Liver (tissue), 8 donors: ENCODE measurements at regions not wholly inside any gene's neighbourhood (a gene's known extent, or its start where the extent isn't known, plus 50 kb on each side); places are given as distances from the start of the nearest gene placed in this dataset.

ENCODE experiments used
- DNase-seq: peaks from one replicate; pipeline ENCODE4 v3.0.0-alpha.2; 2017; ENCODE audit warnings: low spot score
- H3K27ac ChIP-seq, 2 donors: one replicate each; pipeline ENCODE4 v1.7.0; 2013; ENCODE audit warnings: inconsistent platforms in 2 of 2, low read length in 2 of 2, control low read depth in 1 of 2, low read depth in 1 of 2, mild to moderate bottlenecking in 1 of 2
- H3K27me3 ChIP-seq, 4 donors: one replicate each; pipeline versions ENCODE4 v1.6.1 to v1.7.0; 2013; ENCODE audit warnings: low read length in 3 of 4, inconsistent platforms in 1 of 4, mild to moderate bottlenecking in 1 of 4, moderate library complexity in 1 of 4; ENCODE audit not compliant: control insufficient read depth in 4 of 4, insufficient read depth in 4 of 4
- H3K36me3 ChIP-seq, 4 donors: one replicate each; pipeline versions ENCODE4 v1.6.1 to v1.7.0; 2013; ENCODE audit warnings: low read length in 3 of 4, mild to moderate bottlenecking in 3 of 4, low read depth in 1 of 4, moderate library complexity in 1 of 4; ENCODE audit not compliant: control insufficient read depth in 4 of 4, insufficient read depth in 3 of 4
- H3K4me1 ChIP-seq, 4 donors: one replicate each; pipeline versions ENCODE4 v1.6.1 to v1.7.0; 2013; ENCODE audit warnings: low read length in 3 of 4, mild to moderate bottlenecking in 3 of 4, moderate library complexity in 1 of 4; ENCODE audit not compliant: control insufficient read depth in 4 of 4, insufficient read depth in 4 of 4
- H3K4me3 ChIP-seq, 3 donors: one replicate each; pipeline versions ENCODE4 v1.6.1 to v1.7.0; 2013; ENCODE audit warnings: low read length in 3 of 3, control low read depth in 1 of 3, low read depth in 1 of 3, mild to moderate bottlenecking in 1 of 3
- H3K9ac ChIP-seq, 2 donors: one replicate each; pipeline ENCODE4 v1.7.0; 2013; ENCODE audit warnings: low read length in 2 of 2, mild to moderate bottlenecking in 2 of 2, moderate library complexity in 2 of 2, control low read depth in 1 of 2, low read depth in 1 of 2
- H3K9me3 ChIP-seq, 4 donors: one replicate each; pipeline versions ENCODE4 v1.6.1 to v1.7.0; 2013; ENCODE audit warnings: low read length in 3 of 4; ENCODE audit not compliant: control insufficient read depth in 4 of 4
- EGR1 ChIP-seq, 2 donors: IDR thresholded peaks; 2 replicates each; pipeline ENCODE4 v1.6.1; 2016 to 2018; ENCODE audit warnings: antibody characterized with exemption in 2 of 2, low read depth in 2 of 2
- FOXA1 ChIP-seq: IDR thresholded peaks from 2 replicates; pipeline ENCODE4 v1.6.1; 2016; ENCODE audit warnings: antibody characterized with exemption
- FOXA2 ChIP-seq: IDR thresholded peaks from 2 replicates; pipeline ENCODE4 v1.6.1; 2016; ENCODE audit warnings: antibody characterized with exemption
- GABPA ChIP-seq, 2 donors: IDR thresholded peaks in 1 of 2; conservative IDR thresholded peaks in 1 of 2; 2 replicates each; pipeline ENCODE4 v1.6.1; 2016; ENCODE audit warnings: antibody characterized with exemption in 2 of 2, mild to moderate bottlenecking in 1 of 2, moderate library complexity in 1 of 2
- HNF4A ChIP-seq, 2 donors: conservative IDR thresholded peaks; 2 replicates each; pipeline ENCODE4 v1.6.1; 2016; ENCODE audit warnings: antibody characterized with exemption in 2 of 2, mild to moderate bottlenecking in 2 of 2
- HNF4G ChIP-seq: IDR thresholded peaks from 2 replicates; pipeline ENCODE4 v1.6.1; 2016; ENCODE audit warnings: antibody characterized with exemption
- JUND ChIP-seq, 2 donors: IDR thresholded peaks; 2 replicates each; pipeline ENCODE4 v1.6.1; 2016; ENCODE audit warnings: antibody characterized with exemption in 2 of 2
- NR2F2 ChIP-seq: IDR thresholded peaks from 2 replicates; pipeline ENCODE4 v1.6.1; 2016; ENCODE audit warnings: antibody characterized with exemption
- RAD21 ChIP-seq, 2 donors: IDR thresholded peaks; 2 replicates each; pipeline ENCODE4 v1.6.1; 2016; ENCODE audit warnings: antibody characterized with exemption in 2 of 2, mild to moderate bottlenecking in 2 of 2
- RXRA ChIP-seq, 2 donors: IDR thresholded peaks; 2 replicates each; pipeline ENCODE4 v1.6.1; 2017 to 2018; ENCODE audit warnings: antibody characterized with exemption in 2 of 2, mild to moderate bottlenecking in 1 of 2
- SP1 ChIP-seq: IDR thresholded peaks from 2 replicates; pipeline ENCODE4 v1.6.1; 2018; ENCODE audit warnings: antibody characterized with exemption, mild to moderate bottlenecking
- TAF1 ChIP-seq: conservative IDR thresholded peaks from 2 replicates; pipeline ENCODE4 v1.6.1; 2016; ENCODE audit warnings: antibody characterized with exemption, mild to moderate bottlenecking
- WGBS: extraction: QIAGEN DNeasy Blood & Tissue Kit; methylation state at CpG from one replicate; pipeline ENCODE4 v1.1.7; 2013; 5-methylcytosine and 5-hydroxymethylcytosine counted together
- TF ChIP-seq, protein P1 (sequence below): IDR thresholded peaks from 2 replicates; pipeline ENCODE4 v1.6.1; 2016; ENCODE audit warnings: antibody characterized with exemption
- TF ChIP-seq, protein P2 (sequence below): fragments of 150-350 bp; IDR thresholded peaks from 2 replicates; pipeline ENCODE4 v1.5.1; 2017; ENCODE audit warnings: improper control_type of control experiment, low read depth, low read length; ENCODE audit not compliant: missing input control
- TF ChIP-seq, protein P3 (sequence below): IDR thresholded peaks from 2 replicates; pipeline ENCODE4 v1.6.1; 2016; ENCODE audit warnings: antibody characterized with exemption
- TF ChIP-seq, protein P4 (sequence below): IDR thresholded peaks from 2 replicates; pipeline ENCODE4 v1.6.1; 2016; ENCODE audit warnings: antibody characterized with exemption
- TF ChIP-seq, protein P5 (sequence below): IDR thresholded peaks from 2 replicates; pipeline ENCODE4 v1.6.1; 2016; ENCODE audit warnings: antibody characterized with exemption, mild to moderate bottlenecking
- donor health status: healthy.
- donor health status: healthy.
- donor health status: healthy.
- donor health status: healthy.
- donor health status: healthy.

DNA sequence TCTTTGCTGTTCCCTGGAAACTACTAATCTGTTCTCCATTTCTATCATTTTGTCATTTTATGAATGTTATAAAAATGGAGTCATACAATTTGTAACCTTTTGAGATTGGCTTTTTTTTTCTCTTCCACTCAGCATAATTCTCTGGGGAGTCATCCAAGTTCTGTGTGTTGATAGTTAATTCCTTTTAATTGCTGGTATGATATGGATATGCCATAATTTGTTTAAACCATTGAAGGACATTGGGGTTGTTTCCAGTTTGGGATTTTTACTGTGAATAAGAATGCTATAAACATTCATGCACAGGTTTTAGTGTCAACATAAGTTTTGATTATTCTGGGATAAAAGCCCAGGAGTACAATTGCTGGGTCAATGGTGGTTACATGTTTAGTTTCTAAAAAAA, 279.4 kb downstream of the WNT5A start (continued):
- TF ChIP-seq, protein P1, sequence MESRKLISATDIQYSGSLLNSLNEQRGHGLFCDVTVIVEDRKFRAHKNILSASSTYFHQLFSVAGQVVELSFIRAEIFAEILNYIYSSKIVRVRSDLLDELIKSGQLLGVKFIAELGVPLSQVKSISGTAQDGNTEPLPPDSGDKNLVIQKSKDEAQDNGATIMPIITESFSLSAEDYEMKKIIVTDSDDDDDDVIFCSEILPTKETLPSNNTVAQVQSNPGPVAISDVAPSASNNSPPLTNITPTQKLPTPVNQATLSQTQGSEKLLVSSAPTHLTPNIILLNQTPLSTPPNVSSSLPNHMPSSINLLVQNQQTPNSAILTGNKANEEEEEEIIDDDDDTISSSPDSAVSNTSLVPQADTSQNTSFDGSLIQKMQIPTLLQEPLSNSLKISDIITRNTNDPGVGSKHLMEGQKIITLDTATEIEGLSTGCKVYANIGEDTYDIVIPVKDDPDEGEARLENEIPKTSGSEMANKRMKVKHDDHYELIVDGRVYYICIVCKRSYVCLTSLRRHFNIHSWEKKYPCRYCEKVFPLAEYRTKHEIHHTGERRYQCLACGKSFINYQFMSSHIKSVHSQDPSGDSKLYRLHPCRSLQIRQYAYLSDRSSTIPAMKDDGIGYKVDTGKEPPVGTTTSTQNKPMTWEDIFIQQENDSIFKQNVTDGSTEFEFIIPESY = no peak
- no peak for TF ChIP-seq EGR1 (IDR thresholded peaks at IDR 0.05; ENCODE audit: low read depth in 2 of 2)
- TF ChIP-seq HNF4G = no peak

DNA sequence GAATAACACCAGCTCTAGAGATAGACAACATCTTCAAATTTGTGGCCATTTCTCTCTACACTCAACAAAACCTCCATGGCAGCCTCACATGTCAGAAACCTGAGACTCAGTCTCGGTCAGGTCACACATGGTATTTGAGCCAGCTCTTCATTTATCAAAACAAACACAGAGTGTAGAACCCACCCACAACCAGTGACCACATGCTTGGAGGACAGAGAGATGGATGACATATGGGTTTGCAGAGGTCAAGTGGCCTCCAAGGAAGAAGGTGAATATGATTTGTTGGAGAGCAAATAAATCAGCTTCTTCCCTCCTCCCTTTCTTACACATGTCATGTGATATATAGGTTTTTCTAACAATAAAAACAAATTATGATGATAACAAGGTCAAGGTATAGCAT, 278.1 kb upstream of the LRTM1 start:
- no peak overlapping the region for H3K9ac ChIP-seq
- no peaks in the 10 kb centered on the region for H3K36me3 ChIP-seq
- no peak for TF ChIP-seq FOXA2
- TF ChIP-seq HNF4G = no peak
- TF ChIP-seq, protein P2, sequence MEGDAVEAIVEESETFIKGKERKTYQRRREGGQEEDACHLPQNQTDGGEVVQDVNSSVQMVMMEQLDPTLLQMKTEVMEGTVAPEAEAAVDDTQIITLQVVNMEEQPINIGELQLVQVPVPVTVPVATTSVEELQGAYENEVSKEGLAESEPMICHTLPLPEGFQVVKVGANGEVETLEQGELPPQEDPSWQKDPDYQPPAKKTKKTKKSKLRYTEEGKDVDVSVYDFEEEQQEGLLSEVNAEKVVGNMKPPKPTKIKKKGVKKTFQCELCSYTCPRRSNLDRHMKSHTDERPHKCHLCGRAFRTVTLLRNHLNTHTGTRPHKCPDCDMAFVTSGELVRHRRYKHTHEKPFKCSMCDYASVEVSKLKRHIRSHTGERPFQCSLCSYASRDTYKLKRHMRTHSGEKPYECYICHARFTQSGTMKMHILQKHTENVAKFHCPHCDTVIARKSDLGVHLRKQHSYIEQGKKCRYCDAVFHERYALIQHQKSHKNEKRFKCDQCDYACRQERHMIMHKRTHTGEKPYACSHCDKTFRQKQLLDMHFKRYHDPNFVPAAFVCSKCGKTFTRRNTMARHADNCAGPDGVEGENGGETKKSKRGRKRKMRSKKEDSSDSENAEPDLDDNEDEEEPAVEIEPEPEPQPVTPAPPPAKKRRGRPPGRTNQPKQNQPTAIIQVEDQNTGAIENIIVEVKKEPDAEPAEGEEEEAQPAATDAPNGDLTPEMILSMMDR = no peak
- TF ChIP-seq FOXA1 = no peak
- TF ChIP-seq, protein P3, sequence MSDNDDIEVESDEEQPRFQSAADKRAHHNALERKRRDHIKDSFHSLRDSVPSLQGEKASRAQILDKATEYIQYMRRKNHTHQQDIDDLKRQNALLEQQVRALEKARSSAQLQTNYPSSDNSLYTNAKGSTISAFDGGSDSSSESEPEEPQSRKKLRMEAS = no peak
- no peak for TF ChIP-seq NR2F2
- no peak for TF ChIP-seq RXRA (IDR thresholded peaks at IDR 0.05)
- TF ChIP-seq RAD21 (IDR thresholded peaks at IDR 0.05) = no peak
- TF ChIP-seq GABPA (IDR thresholded peaks at IDR 0.05 in 1 of 2, conservative IDR thresholded peaks at IDR 0.05 in 1 of 2) = no peak
- no peak for TF ChIP-seq JUND (IDR thresholded peaks at IDR 0.05)
- TF ChIP-seq, protein P4, sequence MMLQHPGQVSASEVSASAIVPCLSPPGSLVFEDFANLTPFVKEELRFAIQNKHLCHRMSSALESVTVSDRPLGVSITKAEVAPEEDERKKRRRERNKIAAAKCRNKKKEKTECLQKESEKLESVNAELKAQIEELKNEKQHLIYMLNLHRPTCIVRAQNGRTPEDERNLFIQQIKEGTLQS = no peak
- TF ChIP-seq TAF1 = no peak
- no peak for TF ChIP-seq HNF4A (conservative IDR thresholded peaks at IDR 0.05)
- TF ChIP-seq SP1 = no peak
- no peak for TF ChIP-seq EGR1 (IDR thresholded peaks at IDR 0.05; ENCODE audit: low read depth in 2 of 2)
- no peak for DNase-seq
- no peaks in the 10 kb centered on the region for H3K4me1 ChIP-seq
- H3K9me3 ChIP-seq = no peaks in the 10 kb centered on the region
- H3K27me3 ChIP-seq = peaks cover 0 to 10% (median 0%) of the 10 kb centered on the region in 4 donors
- H3K27ac ChIP-seq = no peak overlapping the region
- no peak overlapping the region for H3K4me3 ChIP-seq
- 70% methylated on average over 1 of the region's 1 CpG for WGBS

DNA sequence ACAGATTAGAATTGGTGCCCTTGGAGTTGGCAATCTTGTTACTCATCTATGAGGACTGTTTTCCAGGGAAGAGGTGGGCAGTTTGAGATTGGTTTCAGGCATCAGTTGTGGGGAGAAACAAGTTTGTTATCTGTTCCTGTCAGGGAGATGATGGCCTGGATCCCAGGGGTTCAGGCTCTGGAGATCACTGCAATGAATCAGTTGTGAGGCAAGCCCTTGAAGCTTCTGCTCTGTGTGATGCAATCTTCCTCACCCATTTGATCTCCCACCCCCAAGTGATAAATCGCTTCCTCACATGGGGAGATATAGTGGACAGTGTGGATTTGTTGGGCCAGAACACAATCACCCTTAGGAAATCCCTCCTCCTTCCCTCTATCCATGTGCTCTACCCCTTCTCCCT, 276.6 kb upstream of the LRTM1 start:
- 85% methylated on average over 1 of the region's 1 CpG for WGBS
- no peak overlapping the region for H3K4me3 ChIP-seq
- H3K27ac ChIP-seq = no peak overlapping the region
- H3K9ac ChIP-seq = no peak overlapping the region
- no peaks in the 10 kb centered on the region for H3K9me3 ChIP-seq
- no peak for DNase-seq
- H3K27me3 ChIP-seq = peaks cover 0 to 10% (median 0%) of the 10 kb centered on the region in 4 donors
- no peaks in the 10 kb centered on the region for H3K4me1 ChIP-seq
- H3K36me3 ChIP-seq = no peaks in the 10 kb centered on the region
- TF ChIP-seq GABPA (IDR thresholded peaks at IDR 0.05 in 1 of 2, conservative IDR thresholded peaks at IDR 0.05 in 1 of 2) (no peak), HNF4A (conservative IDR thresholded peaks at IDR 0.05) (no peak), TAF1 (no peak), FOXA1 (no peak), JUND (IDR thresholded peaks at IDR 0.05) (no peak), SP1 (no peak), FOXA2 (no peak), NR2F2 (no peak)
- TF ChIP-seq, protein P1 = no peak
- TF ChIP-seq, protein P2 = no peak
- TF ChIP-seq, protein P5, sequence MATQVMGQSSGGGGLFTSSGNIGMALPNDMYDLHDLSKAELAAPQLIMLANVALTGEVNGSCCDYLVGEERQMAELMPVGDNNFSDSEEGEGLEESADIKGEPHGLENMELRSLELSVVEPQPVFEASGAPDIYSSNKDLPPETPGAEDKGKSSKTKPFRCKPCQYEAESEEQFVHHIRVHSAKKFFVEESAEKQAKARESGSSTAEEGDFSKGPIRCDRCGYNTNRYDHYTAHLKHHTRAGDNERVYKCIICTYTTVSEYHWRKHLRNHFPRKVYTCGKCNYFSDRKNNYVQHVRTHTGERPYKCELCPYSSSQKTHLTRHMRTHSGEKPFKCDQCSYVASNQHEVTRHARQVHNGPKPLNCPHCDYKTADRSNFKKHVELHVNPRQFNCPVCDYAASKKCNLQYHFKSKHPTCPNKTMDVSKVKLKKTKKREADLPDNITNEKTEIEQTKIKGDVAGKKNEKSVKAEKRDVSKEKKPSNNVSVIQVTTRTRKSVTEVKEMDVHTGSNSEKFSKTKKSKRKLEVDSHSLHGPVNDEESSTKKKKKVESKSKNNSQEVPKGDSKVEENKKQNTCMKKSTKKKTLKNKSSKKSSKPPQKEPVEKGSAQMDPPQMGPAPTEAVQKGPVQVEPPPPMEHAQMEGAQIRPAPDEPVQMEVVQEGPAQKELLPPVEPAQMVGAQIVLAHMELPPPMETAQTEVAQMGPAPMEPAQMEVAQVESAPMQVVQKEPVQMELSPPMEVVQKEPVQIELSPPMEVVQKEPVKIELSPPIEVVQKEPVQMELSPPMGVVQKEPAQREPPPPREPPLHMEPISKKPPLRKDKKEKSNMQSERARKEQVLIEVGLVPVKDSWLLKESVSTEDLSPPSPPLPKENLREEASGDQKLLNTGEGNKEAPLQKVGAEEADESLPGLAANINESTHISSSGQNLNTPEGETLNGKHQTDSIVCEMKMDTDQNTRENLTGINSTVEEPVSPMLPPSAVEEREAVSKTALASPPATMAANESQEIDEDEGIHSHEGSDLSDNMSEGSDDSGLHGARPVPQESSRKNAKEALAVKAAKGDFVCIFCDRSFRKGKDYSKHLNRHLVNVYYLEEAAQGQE = no peak
- TF ChIP-seq, protein P4 = no peak
